HG02642 (cell line): ENCODE measurements at regions not wholly inside any gene's neighbourhood (a gene's known extent, or its start where the extent isn't known, plus 50 kb on each side); places are given as distances from the start of the nearest gene placed in this dataset.

Experiments
- ATAC-seq: cut with Tn5 transposase; IDR thresholded peaks from one replicate; pipeline ENCODE4 v1.9.1; 2021; ENCODE audit warnings: mild to moderate bottlenecking; ENCODE audit not compliant: unreplicated experiment, poor library complexity

DNA sequence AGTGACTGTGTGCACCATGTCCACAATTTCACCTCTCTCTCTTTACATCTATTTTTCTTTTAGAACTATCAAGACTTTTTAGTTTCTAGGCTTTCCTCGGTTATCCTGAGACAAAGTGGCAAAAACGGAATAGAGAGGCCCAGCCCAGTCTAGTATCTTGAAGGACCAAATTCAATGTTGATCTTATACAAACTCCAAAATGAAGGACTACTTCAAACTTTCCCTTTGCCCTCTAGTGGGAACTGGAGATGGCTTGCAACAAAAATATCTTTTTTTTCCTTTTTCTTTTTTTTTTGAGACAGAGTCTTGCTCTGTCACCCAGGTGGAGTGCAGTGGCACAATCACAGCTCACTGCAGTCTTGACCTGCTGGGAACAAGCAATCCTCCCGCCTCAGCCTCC is 338.5 kb upstream of the UMPS start:
- no peak for ATAC-seq

DNA sequence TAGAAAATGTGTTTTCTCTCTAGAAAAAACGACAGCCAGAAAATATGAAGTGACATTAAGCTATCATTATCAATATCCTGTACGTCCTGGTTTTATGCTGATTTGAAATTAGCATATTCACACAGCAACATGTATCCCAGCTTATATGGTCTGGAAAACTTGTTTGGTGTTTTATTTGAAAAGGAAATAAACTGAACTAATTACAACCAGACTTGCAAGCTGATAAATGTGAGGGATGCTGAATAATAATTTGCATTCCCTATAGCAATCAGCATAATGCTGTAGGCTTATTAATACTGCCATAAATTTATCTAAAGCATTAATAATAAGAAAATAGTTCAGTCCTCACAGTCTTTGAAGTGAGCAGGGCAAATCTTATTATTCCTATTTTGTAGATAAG is 336.9 kb upstream of the UMPS start:
- ATAC-seq, result no peak

- ATAC-seq, result no peak
Measured at GRCh38 chr3:124395162-124395561, 335.1 kb upstream of the UMPS start.

DNA sequence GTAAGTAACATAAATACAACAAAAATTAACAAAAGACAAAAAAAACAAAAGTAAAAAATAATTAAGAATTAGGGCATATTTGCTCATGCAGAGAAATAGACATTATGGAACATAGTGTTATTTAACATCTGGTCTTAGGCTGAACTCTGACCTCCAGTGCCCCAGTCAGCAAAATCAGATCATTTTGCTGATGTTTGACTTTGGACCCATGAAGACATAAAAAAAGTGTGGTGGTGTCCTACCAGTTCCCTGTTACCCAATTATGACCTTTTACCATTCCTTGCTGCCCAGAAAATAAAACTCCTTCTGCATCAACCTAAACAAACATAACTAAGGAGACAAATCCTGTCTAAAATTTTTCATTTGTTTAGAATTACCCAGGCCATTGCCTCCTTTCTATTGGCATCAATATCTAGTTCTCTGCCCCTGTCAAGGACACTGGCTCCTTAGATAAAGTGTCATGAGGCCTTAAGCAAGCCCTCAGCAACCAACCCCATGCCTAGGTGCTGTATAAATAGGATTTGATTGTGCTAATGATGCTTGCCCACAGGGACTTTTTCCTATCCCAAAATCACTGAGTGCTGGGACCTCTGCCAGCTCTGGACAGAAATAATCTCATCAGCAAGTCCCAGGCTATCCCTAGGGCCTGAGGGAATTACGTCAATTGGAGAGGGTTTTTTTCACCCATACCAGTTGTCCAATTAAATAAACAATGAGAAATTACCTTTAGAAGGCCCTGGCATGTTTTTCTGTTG is 334.5 kb upstream of the UMPS start:
- ATAC-seq, result no peak

DNA sequence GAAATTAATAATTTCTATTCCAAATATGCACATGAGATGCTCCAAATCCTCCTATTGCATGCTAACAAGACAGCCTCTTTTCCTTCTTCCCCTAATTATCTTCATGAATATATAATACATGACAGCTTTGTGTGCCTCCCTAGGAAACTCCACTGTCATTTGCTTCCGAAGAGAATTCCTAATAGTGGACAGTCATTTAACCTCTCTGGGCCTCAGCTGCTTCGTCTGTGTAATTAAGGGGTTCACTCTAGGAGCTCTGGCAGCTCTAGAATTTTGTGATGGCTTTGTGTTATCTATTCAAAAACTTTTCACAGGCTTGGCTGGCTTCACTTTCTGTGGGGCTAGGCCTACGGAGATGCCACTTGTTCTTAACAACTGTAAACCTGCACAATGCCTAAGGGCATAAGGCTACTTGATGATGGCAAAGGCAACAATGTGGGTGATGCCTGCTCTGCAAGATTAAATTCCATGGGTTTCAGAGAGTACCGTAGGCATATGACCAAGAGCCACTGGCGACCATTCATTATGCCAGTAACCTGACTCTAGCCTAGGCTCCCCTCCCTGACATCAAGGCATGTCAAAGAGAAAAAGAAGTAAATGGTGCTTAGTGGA is 333.8 kb upstream of the UMPS start:
- no peak for ATAC-seq

DNA sequence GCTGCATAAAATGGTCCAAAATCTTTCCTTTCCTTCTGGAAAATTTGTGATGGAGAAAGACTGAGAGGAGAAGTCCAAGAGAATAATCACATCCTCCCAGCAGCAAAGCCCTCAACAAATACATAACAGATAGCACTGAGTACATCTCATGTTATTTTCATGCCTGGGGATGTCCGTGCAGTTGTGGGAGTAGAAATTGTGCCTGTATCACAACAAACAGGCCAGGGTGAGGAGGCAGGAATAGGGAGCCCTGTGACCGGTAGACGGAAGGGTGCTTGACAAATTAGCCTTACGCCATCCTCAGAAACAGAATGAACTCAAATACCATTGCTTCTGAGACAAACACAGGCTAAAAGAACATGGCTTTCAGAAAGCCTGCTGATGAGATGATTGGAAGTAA is 333.2 kb upstream of the UMPS start:
- ATAC-seq, result no peak

DNA sequence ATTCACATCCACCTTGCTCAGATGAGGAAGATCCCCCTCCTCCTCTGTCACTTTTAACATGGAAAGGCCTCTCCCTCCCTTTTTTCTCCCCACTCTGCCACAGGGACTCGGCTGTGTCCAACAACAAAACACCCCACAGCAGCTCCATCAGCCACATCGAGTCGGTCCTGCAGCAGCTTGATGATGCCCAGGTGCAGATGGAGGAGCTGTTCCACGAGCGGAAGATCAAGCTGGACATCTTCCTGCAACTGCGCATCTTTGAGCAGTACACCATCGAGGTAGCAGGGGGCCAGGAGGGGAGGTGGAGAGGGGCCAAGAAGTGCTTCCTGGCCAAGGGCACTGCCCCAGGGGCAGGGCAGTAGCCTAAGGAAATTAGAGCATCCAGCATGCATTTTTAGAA is 331.7 kb upstream of the UMPS start:
- no peak for ATAC-seq

- ATAC-seq, result no peak
Measured at GRCh38 chr3:124401843-124402242, 328.4 kb upstream of the UMPS start.

- no peak for ATAC-seq
Measured at GRCh38 chr3:124402791-124403190, 327.5 kb upstream of the UMPS start.

DNA sequence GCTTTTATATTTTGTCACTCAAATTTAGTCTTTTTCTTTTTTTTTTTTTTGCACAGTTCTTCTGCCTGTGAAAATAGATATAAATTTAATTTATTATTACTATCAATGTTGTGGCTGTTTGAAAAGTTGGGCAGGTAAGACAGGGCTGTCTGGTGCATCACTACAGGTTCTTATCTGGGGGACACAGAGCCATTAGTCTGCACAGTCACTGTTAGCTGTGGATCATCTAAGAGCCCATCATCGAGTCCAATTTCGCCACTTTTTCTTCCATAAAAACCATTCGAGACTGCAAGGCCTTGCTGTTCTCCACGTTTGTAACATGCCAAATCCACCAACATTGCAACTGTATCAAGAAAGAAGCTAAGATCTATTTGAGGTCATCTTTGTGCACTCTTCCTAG is 325.6 kb upstream of the UMPS start:
- ATAC-seq, result no peak

GRCh38 chr3:124407260-124407659 is 323.0 kb upstream of the UMPS start:
- no peak for ATAC-seq

DNA sequence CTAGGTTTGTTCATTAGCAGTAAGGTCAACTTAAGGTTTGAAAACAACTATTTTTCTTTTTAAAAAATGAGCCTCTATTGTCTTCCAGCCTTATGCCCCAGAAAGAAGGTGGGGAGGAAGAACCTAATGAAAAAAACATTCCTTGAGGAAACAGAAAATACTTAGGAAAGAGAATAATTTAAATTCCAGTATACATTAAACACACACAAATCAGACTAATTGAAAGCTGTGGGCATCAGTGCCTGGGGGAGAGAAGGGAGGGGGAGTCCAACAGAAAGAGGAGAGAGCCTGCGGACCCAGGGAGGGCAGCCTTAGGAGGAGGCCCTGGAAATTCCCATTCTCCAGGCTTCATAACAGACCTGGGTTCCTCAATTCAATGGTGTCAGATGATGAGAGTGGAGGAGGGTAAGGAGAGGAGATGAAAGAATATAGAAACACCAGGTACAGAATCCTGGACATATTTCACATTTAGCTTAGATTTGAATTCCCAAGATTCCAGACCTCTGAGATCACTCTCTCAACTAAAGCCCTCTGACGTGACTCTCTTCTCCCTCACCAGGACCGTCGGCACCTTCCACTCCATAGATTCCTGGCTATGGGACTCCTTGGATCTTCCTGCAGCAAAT is 320.5 kb upstream of the UMPS start:
- no peak for ATAC-seq

GRCh38 chr3:124410471-124410870 is 319.8 kb upstream of the UMPS start:
- no peak for ATAC-seq

- ATAC-seq, result no peak
Measured at GRCh38 chr3:124411728-124412127, 318.5 kb upstream of the UMPS start.

- no peak for ATAC-seq
Measured at GRCh38 chr3:124412644-124413043, 317.6 kb upstream of the UMPS start.

DNA sequence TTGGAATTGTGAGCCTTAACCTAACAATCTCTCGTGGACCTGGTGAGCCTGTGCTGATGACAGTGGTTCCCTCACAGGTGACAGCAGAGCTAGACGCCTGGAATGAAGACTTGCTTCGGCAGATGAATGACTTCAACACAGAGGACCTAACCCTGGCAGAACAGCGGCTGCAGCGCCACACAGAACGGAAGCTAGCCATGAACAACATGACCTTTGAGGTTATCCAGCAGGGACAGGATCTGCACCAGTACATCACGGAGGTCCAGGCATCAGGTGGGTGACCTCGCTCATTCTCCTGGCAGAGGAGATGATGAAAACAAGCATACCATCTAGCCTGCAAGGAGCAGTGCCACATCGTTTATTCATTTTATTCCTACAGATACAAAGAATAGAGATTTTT is 316.9 kb upstream of the UMPS start:
- no peak for ATAC-seq

DNA sequence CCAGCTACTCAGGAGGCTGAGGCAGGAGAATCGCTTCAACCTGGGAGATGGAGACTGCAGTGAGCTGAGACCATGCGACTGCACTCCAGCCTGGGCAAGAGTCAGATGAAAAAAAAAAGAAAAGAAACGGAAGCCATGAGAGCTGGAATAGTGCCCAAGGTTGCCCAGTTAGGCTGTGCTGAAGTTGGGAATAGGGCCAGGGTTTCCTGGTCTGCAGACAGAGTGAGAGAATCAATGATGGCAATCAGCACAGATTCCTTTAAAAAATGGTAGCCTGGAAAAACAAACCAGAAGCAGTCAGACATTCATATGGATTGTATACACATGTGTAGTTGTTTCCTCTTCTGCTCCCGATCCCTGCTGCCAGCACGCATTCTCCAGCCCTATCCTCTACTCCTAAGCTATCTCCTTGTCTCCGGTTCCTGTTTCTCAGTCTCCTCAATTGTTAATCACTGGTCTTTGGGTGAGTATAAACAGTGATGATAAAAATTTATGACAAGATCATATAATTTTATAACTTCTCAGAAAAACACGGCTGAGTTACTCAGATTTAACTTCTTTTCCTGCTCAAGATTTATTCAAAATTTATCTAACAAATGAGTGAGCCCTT is 316.2 kb upstream of the UMPS start:
- ATAC-seq, result no peak

DNA sequence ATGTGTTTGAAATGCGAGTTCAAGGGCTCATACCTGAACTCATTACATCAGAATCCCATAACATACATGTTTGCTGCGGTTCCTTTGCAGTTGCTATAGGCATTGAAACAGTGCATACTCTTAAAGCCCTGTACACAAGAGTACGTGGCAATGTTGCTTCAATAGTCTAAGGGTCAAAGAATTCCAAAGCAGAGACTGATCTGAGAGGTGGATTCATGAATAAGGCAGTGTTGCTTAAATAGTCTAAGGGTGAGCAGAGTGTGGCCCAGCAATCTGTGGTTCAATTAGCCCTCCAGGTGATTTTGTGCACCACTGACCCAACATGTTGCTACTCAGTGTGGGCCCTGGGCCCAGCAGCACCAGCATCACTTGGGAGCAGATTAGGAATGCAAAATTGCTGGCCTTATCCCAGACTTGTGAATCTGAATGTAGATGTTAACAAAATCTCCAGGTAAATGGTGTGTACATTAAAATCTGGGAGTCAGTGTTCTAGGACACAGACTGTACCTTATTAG is 314.7 kb upstream of the UMPS start:
- no peak for ATAC-seq

DNA sequence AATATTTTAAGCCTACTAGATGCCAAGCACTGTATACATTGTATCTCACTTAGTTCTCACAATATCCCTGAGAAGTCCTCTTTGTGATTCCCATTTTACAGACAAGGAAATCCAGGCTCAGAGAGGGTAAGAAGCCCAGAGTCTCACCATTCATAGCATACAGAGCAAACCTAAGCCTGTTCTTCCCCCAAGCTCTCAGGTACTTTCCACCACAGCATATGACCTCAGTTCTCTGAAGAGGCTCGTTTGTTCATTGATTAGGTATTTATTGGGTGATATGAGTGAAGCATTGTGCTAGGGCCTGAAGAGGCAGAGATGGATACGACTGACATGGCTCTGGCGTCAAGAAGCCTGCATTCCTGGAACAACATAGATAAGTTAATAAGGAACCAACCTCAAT is 310.9 kb upstream of the UMPS start:
- no peak for ATAC-seq

DNA sequence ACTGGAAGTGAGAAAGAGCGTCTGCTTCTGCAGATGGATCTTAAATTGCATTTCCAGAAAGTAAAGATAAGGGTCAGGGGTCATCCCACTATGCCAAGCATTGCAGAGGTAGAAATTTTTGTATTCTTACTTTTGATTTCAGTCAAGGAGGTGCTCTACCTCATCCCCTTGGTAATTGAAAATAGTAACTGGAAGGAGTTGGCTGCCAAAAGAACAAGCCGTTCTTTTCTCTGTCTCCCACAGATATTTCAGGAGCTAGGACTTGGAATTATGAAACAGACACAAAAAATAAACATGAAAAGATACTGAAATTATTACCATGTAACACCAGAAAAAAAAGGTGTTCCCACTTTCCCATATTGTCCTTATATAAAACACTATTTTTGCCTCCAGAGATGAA is 309.9 kb upstream of the UMPS start:
- no peak for ATAC-seq

GRCh38 chr3:124422805-124423204 is 307.4 kb upstream of the UMPS start:
- no peak for ATAC-seq
